ENCODE measurements at regions not wholly inside any gene's neighbourhood (a gene's known extent, or its start where the extent isn't known, plus 50 kb on each side); places are given as distances from the start of the nearest gene placed in this dataset.

DNA sequence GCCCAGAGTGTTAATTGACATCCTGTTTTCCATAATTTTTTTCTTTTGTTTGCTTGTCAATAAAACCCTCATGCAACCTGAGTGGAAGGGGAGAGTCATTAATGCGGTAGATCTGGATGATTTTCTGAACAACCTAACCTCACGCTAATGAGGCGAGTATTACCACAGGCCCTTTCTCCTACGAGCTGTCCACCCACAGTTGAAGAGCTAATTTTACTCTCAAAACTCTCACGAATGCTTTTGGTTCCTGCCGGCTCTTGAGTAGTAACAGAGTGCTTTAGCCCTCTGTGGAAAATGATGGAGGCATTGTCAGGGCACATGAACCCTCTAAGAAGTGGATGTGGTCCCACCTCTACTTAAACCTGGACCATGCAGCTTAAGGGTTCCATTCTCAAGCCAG, 491.3 kb upstream of the RBFOX1 start:
- POLR2A ChIA-PET: no interaction called here
- ATAC-seq (no peak), DNase-seq (no peak)
- H3K4me3 Mint-ChIP-seq: no peak overlapping the region
- H3K4me1 Mint-ChIP-seq: no peaks in the 10 kb centered on the region
- H3K27ac Mint-ChIP-seq: no peak overlapping the region
- H3K9me3 Mint-ChIP-seq: peaks cover 0 to 41% (median 17%) of the 10 kb centered on the region in 9 donors
- H3K36me3 Mint-ChIP-seq: peaks cover 0 to 13% (median 0%) of the 10 kb centered on the region in 3 donors
- no peaks in the 10 kb centered on the region for H3K27me3 Mint-ChIP-seq

DNA sequence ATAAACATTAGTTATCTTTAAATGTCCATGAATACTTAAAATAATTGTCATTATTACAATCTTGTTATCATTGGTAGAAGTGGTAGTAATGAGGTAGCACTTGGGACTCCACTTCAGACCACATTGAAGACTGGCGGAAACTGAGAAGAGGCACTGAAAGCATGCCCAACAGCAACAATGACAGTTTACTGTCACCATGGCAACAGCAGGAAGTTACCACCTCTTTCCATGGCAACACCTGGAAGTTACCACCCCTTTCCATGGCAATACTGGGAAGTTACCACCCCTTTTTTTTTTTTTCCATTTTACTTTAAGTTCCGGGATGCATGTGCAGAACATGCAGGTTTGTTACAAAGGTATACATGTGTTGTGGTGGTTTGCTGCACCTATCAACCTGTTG, 494.9 kb upstream of the RBFOX1 start:
- Mint-ChIP-seq H3K27me3 (no peaks in the 10 kb centered on the region), H3K36me3 (peaks cover 0 to 10% (median 0%) of the 10 kb centered on the region in 3 donors), H3K4me3 (no peak overlapping the region), H3K9me3 (peaks cover 0 to 24% (median 9%) of the 10 kb centered on the region in 9 donors), H3K27ac (no peak overlapping the region), H3K4me1 (no peaks in the 10 kb centered on the region)
- ATAC-seq: no peak
- no peak for DNase-seq
- POLR2A ChIA-PET: no interaction called here

DNA sequence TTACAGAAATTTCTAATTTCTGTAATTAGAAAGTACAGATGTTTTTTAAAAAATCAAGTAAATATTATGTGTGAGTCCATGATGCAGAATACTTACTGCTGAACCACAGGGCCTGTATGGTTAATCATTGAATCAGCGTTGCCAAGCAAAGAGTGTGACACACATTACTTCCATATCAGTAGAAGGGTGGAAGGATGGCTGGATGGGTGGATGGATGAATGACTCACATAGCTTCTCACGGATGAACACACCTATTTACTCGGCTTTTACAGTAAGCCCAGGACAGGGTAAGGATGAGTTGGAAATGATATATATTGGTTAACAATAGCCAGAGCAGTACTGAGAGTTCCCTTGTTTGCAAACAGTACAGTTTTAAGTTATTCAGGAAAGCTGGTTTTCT, 495.9 kb upstream of the RBFOX1 start:
- POLR2A ChIA-PET: no interaction called here
- DNase-seq (no peak), ATAC-seq (no peak)
- Mint-ChIP-seq H3K36me3 (peaks cover 0 to 10% (median 0%) of the 10 kb centered on the region in 3 donors), H3K4me3 (no peak overlapping the region), H3K27me3 (no peaks in the 10 kb centered on the region), H3K9me3 (peaks cover 0 to 24% (median 9%) of the 10 kb centered on the region in 9 donors), H3K27ac (no peak overlapping the region), H3K4me1 (no peaks in the 10 kb centered on the region)

DNA sequence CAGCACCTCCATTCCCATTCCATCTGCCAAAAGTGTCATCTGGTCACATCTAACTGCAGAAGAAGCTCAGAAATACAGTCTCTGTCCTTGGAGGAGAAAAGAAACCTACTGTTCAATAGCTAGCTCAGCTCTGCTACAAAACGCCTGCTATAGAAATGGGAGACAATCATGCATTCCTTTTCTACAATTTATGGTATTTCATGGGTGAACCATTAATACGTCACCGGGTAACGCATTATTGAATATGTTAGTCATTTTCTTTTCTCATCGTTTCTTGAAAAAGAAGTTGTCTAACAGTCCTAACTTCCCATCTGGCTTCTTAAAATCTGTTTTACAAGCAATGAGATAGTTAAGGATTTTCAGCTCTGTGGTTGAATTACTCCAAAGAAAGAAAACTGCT, 496.7 kb upstream of the RBFOX1 start:
- POLR2A ChIA-PET: no interaction called here

DNA sequence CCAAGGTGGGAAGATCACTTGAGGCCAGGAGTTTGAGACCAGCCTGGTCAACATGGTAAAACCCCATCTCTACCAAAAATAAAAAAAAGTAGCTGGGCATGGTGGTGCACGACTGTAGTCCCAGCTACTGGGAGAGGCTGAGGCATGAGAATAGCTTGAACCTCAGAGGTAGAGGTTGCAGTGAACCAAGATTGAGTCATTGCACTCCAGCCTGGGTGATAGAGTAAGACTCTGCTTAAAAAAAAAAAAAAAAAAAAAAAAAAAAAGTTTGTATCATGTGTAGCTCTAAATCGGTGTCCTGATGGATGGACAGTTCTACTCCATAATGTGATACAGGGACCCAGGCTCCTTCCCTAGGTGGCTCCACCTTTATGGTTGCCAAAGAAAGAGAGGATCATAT, 497.1 kb upstream of the RBFOX1 start:
- H3K27me3 Mint-ChIP-seq: no peaks in the 10 kb centered on the region
- peaks cover 0 to 24% (median 11%) of the 10 kb centered on the region in 9 donors for H3K9me3 Mint-ChIP-seq
- no peak for ATAC-seq
- no peak overlapping the region for H3K27ac Mint-ChIP-seq
- no peak overlapping the region for H3K4me3 Mint-ChIP-seq
- POLR2A ChIA-PET: no interaction called here
- H3K36me3 Mint-ChIP-seq: peaks cover 0 to 10% (median 0%) of the 10 kb centered on the region in 3 donors
- no peaks in the 10 kb centered on the region for H3K4me1 Mint-ChIP-seq
- DNase-seq: no peak

More for the DNA sequence above, 496.7 kb upstream of the RBFOX1 start:
- ATAC-seq (no peak), DNase-seq (no peak)
- H3K9me3 Mint-ChIP-seq: peaks cover 0 to 24% (median 7%) of the 10 kb centered on the region in 9 donors
- H3K27ac Mint-ChIP-seq: no peak overlapping the region
- H3K4me1 Mint-ChIP-seq: no peaks in the 10 kb centered on the region
- no peaks in the 10 kb centered on the region for H3K27me3 Mint-ChIP-seq
- H3K4me3 Mint-ChIP-seq: no peak overlapping the region
- H3K36me3 Mint-ChIP-seq: peaks cover 0 to 10% (median 0%) of the 10 kb centered on the region in 3 donors

DNA sequence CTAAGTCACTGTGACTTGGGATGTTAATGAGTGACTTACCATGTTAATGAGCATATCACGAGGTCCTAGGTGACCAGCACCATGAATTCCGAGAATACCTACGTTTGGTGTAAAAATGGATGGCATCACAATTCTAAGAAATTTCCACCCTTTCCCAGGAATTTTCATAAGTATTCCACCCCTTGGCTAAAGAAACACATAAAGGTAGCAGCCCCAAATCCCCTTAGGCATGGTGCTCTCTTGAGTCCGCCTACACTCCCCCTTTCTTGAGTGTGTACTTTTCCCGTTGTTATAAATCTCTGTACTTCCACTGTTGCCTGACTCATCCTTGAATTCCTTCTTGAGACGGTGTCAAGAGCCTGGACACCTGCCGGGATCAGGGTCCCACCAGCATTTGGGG, 504.0 kb upstream of the RBFOX1 start:
- Mint-ChIP-seq H3K4me1 (no peaks in the 10 kb centered on the region), H3K9me3 (peaks cover 0 to 29% (median 9%) of the 10 kb centered on the region in 9 donors), H3K36me3 (peaks cover 0 to 4% (median 0%) of the 10 kb centered on the region in 3 donors), H3K27me3 (no peaks in the 10 kb centered on the region), H3K4me3 (no peak overlapping the region), H3K27ac (no peak overlapping the region)
- DNase-seq (no peak), ATAC-seq (no peak)
- POLR2A ChIA-PET: no interaction called here

DNA sequence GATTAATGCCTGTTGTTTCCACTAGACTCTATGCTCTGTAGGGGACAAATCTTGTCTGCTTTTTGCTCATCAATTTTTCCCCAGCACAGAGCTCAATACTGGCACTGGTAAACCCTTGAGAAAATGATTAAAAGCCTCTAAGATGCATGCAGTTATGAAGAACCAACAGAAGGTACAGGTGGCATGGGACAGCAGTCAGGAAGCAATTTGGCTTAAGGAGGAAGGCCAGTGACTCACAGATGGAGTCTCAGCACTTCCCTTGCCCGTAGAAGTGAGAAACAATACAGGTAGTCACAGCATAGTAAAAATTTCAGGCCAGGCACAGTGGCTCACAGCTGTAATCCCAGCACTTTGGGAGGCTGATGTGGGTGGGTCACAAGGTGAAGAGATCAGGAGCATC, 504.7 kb upstream of the RBFOX1 start:
- Mint-ChIP-seq H3K27ac (no peak overlapping the region), H3K36me3 (no peaks in the 10 kb centered on the region), H3K4me3 (no peak overlapping the region), H3K4me1 (no peaks in the 10 kb centered on the region), H3K9me3 (peaks cover 0 to 26% (median 5%) of the 10 kb centered on the region in 9 donors), H3K27me3 (no peaks in the 10 kb centered on the region)
- ATAC-seq: no peak
- no peak for DNase-seq
- POLR2A ChIA-PET: no interaction called here

DNA sequence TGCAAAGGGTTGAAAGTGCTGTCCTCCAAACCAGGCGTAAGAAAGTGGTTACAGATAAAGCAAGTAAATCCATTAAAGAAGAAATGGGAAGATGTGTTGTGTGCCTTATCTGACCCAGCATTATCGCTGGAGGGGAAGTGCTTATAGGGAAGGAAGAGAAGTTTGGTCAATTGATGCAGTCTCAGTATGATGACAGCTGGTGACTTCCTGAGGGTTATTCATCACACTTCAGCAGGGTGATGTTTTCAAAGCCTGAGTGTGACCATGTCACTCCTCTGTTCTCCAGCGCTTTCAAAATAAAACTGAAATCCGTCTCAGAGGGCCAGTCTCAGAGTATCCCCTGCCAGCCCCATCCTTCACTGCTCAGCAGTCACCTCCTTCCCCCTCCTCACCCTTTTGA, 505.4 kb upstream of the RBFOX1 start:
- Mint-ChIP-seq H3K27me3 (no peaks in the 10 kb centered on the region), H3K36me3 (no peaks in the 10 kb centered on the region), H3K27ac (no peak overlapping the region), H3K4me1 (no peaks in the 10 kb centered on the region), H3K9me3 (peaks cover 0 to 26% (median 5%) of the 10 kb centered on the region in 9 donors), H3K4me3 (no peak overlapping the region)
- ATAC-seq (no peak), DNase-seq (no peak)
- POLR2A ChIA-PET: no interaction called here

DNA sequence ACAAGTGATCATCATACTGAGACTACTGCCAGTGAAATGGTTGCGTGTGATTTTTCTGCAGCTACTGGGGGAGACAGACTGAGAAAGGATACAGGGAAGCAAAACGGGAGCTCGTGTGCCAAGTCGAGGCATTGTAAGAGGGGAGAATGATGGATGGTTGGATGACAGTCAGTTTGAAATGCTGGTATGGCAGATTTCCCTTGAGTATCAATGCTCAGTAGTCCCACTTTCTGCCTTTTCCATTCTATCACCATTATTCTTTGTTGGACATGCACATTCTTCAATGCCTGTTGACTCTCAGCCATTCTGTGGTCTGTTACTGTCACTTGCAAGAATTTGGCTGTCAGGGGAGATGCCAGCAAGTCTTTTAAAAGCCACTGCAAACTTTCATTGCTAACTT, 510.6 kb upstream of the RBFOX1 start:
- no peak for ATAC-seq
- POLR2A ChIA-PET: no interaction called here
- H3K27ac Mint-ChIP-seq: no peak overlapping the region
- no peaks in the 10 kb centered on the region for H3K4me1 Mint-ChIP-seq
- DNase-seq: no peak
- H3K27me3 Mint-ChIP-seq: no peaks in the 10 kb centered on the region
- no peak overlapping the region for H3K4me3 Mint-ChIP-seq
- peaks cover 0 to 3% (median 0%) of the 10 kb centered on the region in 3 donors for H3K36me3 Mint-ChIP-seq
- peaks cover 1 to 32% (median 4%) of the 10 kb centered on the region in 9 donors for H3K9me3 Mint-ChIP-seq

DNA sequence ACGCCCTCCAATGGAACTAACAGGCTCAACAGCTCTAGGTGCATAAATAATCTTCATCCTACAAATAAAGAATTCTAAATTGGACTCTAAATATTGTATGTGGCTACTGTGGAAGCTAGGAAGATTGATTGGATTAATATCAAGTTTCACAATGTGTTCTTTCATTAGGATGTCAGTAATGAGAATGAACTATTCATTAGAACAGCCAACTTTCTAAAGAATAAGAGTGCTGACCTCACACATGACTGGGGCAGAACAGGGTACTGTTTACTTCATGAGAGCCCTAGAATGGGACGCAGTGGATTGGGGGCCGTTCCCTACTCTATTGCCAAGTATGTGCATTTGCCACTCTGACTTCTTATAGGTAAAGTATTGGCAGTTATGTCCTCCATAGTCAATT, 528.2 kb upstream of the RBFOX1 start:
- Mint-ChIP-seq H3K4me1 (no peaks in the 10 kb centered on the region), H3K4me3 (no peak overlapping the region), H3K36me3 (no peaks in the 10 kb centered on the region), H3K9me3 (peaks cover 4 to 19% (median 8%) of the 10 kb centered on the region in 9 donors), H3K27ac (no peak overlapping the region), H3K27me3 (no peaks in the 10 kb centered on the region)
- no peak for DNase-seq
- POLR2A ChIA-PET: no interaction called here
- no peak for ATAC-seq

DNA sequence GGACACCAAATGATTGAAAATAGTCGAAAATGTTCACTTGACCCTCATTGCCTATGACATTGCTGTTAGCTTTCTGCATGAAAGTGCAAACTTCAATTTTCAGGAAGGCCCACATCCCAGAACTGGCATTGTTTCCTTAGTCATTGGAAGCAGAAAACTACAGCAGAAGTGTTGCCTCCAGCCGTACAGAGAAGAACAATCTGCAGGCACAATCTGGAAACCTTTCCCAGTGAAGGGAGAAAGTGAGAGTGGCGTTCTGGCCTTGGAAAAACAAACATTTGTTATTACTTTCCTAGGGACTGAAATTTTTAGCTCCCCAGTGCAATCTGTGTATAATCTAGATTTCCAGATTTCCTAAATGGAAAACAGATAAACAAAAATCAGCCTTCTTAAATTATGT, 529.5 kb upstream of the RBFOX1 start:
- peaks cover 4 to 27% (median 10%) of the 10 kb centered on the region in 9 donors for H3K9me3 Mint-ChIP-seq

DNA sequence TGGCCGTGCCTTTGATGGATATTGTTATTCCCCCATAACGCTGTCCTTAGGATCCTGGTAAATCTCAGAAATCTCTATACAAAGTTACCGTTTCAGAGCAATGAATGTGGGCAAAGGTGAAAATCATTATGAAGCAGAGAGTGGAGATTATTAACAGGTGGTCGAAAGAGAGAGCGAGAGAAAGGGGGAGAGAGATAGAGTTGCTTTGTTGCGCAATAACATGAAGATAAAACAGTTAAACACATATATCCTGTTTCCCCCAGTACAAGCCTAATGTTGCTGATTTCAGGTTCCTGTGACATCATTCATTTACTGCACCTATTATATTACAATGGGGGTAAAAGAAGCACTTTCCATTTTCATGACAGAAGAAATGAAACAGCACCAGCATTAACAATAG, 535.4 kb upstream of the RBFOX1 start:
- Mint-ChIP-seq H3K27me3 (no peaks in the 10 kb centered on the region), H3K4me1 (no peaks in the 10 kb centered on the region), H3K27ac (no peak overlapping the region), H3K36me3 (no peaks in the 10 kb centered on the region), H3K9me3 (peaks cover 7 to 29% (median 11%) of the 10 kb centered on the region in 9 donors), H3K4me3 (no peak overlapping the region)
- DNase-seq: no peak
- POLR2A ChIA-PET: no interaction called here
- ATAC-seq: no peak

More for the DNA sequence above, 529.5 kb upstream of the RBFOX1 start:
- no peak overlapping the region for H3K27ac Mint-ChIP-seq
- no peaks in the 10 kb centered on the region for H3K27me3 Mint-ChIP-seq
- no peaks in the 10 kb centered on the region for H3K36me3 Mint-ChIP-seq
- POLR2A ChIA-PET: no interaction called here
- no peak for ATAC-seq
- no peaks in the 10 kb centered on the region for H3K4me1 Mint-ChIP-seq
- DNase-seq: no peak
- no peak overlapping the region for H3K4me3 Mint-ChIP-seq

DNA sequence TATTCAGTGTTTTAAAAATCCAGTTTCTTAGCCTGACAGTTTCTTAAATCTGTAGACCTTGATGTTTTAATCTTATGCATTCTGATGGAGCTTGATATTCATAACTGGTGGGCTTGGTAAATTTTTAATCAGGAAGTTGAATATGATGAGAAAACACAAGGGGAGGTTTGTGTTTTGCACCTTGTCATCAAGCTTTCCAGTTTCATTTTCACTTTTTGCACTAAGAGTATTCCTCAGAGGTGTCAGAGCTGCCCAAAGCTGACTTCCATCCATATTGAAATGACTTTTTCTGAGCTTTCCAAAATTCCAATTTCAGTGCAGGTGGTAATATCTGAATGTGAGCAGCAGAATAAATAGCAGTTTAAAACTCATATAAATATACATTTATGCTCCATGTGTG, 555.0 kb upstream of the RBFOX1 start:
- H3K9me3 Mint-ChIP-seq: peaks cover 0 to 16% (median 3%) of the 10 kb centered on the region in 9 donors
- H3K36me3 Mint-ChIP-seq: no peaks in the 10 kb centered on the region
- no peak overlapping the region for H3K4me3 Mint-ChIP-seq
- no peak for DNase-seq
- ATAC-seq: no peak
- POLR2A ChIA-PET: no interaction called here
- no peaks in the 10 kb centered on the region for H3K27me3 Mint-ChIP-seq
- no peak overlapping the region for H3K27ac Mint-ChIP-seq
- peaks cover 0 to 2% (median 0%) of the 10 kb centered on the region in 4 donors for H3K4me1 Mint-ChIP-seq

DNA sequence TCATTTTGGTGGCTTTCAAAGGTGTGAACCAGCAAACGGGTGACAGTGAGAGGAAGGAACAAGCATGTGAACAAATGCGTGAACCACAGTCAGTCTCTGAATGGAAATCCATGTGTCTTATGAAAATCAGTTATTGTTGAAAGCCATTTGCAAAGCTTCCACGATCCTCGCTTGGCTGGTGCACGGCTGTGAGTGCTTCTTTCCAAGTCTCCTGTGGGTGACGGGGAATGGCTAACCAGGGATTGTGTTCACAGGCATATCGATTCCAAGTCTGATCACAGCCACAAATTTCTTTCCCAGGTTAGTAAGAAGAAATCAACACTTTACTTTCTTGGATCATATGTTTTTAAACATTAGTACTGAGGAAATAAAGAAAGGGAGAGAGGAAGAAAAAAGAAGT, 556.9 kb upstream of the RBFOX1 start:
- POLR2A ChIA-PET: no interaction called here
- no peak for DNase-seq
- no peak for ATAC-seq
- Mint-ChIP-seq H3K4me3 (no peak overlapping the region), H3K27ac (no peak overlapping the region), H3K4me1 (peaks cover 0 to 2% (median 0%) of the 10 kb centered on the region in 4 donors), H3K36me3 (no peaks in the 10 kb centered on the region), H3K27me3 (no peaks in the 10 kb centered on the region), H3K9me3 (peaks cover 0 to 11% (median 3%) of the 10 kb centered on the region in 9 donors)

Data from naive thymus-derived CD8-positive, alpha-beta T cell (primary cell).